ENCODE measurements at regions not wholly inside any gene's neighbourhood (a gene's known extent, or its start where the extent isn't known, plus 50 kb on each side); places are given as distances from the start of the nearest gene placed in this dataset.

DNA sequence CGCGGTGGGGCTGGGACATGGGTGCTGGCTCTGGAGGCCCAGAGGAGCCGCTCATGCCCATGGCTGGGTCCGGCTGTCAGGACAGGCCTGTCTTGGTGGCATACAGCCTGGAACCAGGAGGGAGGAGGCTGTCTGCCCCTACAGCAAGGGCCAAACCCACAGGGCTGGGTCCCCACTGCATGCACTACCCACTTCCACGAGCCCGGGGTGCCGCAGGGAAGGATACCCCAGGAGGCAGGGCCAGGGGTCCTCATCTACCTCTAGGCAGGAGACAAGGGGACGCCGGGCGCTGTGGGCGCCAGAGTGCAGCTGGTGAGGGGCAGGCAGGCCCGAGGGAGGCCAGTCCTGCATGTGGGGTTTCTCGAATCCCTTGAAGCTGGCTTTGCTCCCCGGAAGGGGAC, 95.1 kb upstream of the GPC1 start:
- H3K4me3 ChIP-seq (ENCODE audit: low read depth, low read length) = no peak overlapping the region
- DNase-seq (ENCODE audit: low read depth, low spot score) = no peak
- TF ChIP-seq CTCF (IDR thresholded peaks at IDR 0.05; ENCODE audit: low read depth, low read length) = no peak
- in situ Hi-C loops (cut with HindIII; ENCODE audit: low sequenced_read_pairs) = no loop called here

GRCh38 chr2:240341064-240341463, 94.4 kb upstream of the GPC1 start:
- no peak for TF ChIP-seq CTCF (IDR thresholded peaks at IDR 0.05; ENCODE audit: low read depth, low read length)
- no peak for DNase-seq (ENCODE audit: low read depth, low spot score)
- in situ Hi-C loops (cut with HindIII; ENCODE audit: low sequenced_read_pairs) = no loop called here
- no peak overlapping the region for H3K4me3 ChIP-seq (ENCODE audit: low read depth, low read length)

DNA sequence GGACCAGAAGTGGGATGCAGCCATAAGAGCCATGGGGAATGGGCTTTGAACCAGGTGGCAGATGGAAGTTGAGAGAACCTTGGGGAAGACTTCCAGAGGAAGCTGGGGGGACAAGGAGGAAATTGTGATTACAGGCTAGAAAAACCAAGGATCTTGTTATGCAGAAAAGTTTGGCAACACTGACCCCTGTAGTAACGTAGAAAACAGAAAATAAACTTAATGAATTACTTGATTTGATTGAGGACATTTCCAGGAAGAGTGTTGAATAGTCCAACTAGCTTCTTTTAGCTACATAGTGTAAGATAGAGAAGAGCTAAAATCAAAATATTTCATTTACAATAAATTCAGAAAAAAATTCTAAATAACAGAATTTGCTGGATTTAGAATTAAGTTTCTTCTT, 91.9 kb upstream of the GPC1 start:
- TF ChIP-seq CTCF (IDR thresholded peaks at IDR 0.05; ENCODE audit: low read depth, low read length) = no peak
- no peak overlapping the region for H3K4me3 ChIP-seq (ENCODE audit: low read depth, low read length)
- DNase-seq (ENCODE audit: low read depth, low spot score) = no peak
- in situ Hi-C loops (cut with HindIII; ENCODE audit: low sequenced_read_pairs) = no loop called here

GRCh38 chr2:240344904-240345303, 90.6 kb upstream of the GPC1 start:
- no peak for TF ChIP-seq CTCF (IDR thresholded peaks at IDR 0.05; ENCODE audit: low read depth, low read length)
- no peak for DNase-seq (ENCODE audit: low read depth, low spot score)
- no peak overlapping the region for H3K4me3 ChIP-seq (ENCODE audit: low read depth, low read length)
- in situ Hi-C loops (cut with HindIII; ENCODE audit: low sequenced_read_pairs) = no loop called here

- no peak for DNase-seq (ENCODE audit: low read depth, low spot score)
- no peak overlapping the region for H3K4me3 ChIP-seq (ENCODE audit: low read depth, low read length)
- in situ Hi-C loops (cut with HindIII; ENCODE audit: low sequenced_read_pairs) = no loop called here
- TF ChIP-seq CTCF (IDR thresholded peaks at IDR 0.05; ENCODE audit: low read depth, low read length) = no peak
These were observed 89.3 kb upstream of the GPC1 start for GRCh38 chr2:240346015-240346752.

- in situ Hi-C loops (cut with HindIII; ENCODE audit: low sequenced_read_pairs) = no loop called here
- TF ChIP-seq CTCF (IDR thresholded peaks at IDR 0.05; ENCODE audit: low read depth, low read length) = no peak
- DNase-seq (ENCODE audit: low read depth, low spot score) = no peak
- H3K4me3 ChIP-seq (ENCODE audit: low read depth, low read length) = no peak overlapping the region
These were observed 88.6 kb upstream of the GPC1 start for GRCh38 chr2:240346753-240347372.

Data from astrocyte of the spinal cord (primary cell).